Stimulated activated CD4-positive, alpha-beta T cell treated with anti-CD3 and anti-CD28 coated beads, Interleukin-1b, Interleukin-23, amount 100 ng/mL, for 24 hours (primary cell): ENCODE measurements at regions not wholly inside any gene's neighbourhood (a gene's known extent, or its start where the extent isn't known, plus 50 kb on each side); places are given as distances from the start of the nearest gene placed in this dataset.
"Not testable (repeated sequence)": the region's sequence is repeated elsewhere in the genome, so short reads cannot be mapped to it uniquely, and the experiment has no call there.

Experiments
- DNase-seq, 4 experiments: peaks; one replicate each; pipeline ENCODE4 v3.0.0-alpha.2; 2020; ENCODE audit warnings: low read depth in 4 of 4, low spot score in 1 of 4

GRCh38 chr6:951399-952181 lies 258.7 kb upstream of the EXOC2 start:
- no peak for DNase-seq

DNA sequence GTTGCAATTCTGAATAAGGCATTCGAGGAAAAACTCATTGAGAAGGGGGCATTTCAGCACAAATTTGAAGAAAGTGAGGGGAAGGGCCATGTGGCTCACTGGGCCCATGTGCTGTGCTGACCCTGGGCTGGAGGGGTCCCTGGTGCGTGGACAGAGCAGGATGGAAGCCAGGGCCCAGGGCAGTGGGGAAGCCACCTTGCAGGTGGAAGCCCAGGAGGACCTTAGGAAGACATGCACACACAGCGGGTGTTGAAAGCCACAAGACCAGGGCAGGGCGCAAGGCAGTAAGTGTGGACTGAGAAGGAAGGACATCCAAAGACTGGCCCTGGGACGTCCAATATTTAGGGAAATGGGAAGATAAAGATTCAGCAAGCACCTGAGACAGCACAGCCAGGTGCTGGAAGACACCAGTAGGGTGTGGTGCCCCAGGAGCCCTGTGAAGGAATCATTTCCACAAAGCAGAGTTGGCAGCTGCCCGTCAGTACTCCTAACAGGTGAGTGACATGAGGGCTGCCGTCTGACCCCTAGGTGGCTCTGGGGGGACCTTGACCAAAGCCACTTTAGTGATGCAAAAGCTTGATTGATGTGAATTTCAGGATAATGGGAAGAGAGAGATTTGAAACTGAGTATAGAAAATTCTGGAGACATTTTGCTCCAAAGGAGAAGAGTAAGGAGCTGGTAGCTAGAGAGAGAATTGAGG lies 254.4 kb upstream of the EXOC2 start:
- no peak for DNase-seq

GRCh38 chr6:946546-946945 lies 253.6 kb upstream of the EXOC2 start:
- DNase-seq = no peak

GRCh38 chr6:939526-940252 lies 246.8 kb upstream of the EXOC2 start:
- no peak for DNase-seq

GRCh38 chr6:938916-939315 lies 246.0 kb upstream of the EXOC2 start:
- no peak for DNase-seq

GRCh38 chr6:938271-938905 lies 245.4 kb upstream of the EXOC2 start:
- DNase-seq = no peak

- no peak for DNase-seq
Observed at GRCh38 chr6:935582-935981, 242.6 kb upstream of the EXOC2 start.

- no peak for DNase-seq
Observed at GRCh38 chr6:934686-935085, 241.7 kb upstream of the EXOC2 start.

DNA sequence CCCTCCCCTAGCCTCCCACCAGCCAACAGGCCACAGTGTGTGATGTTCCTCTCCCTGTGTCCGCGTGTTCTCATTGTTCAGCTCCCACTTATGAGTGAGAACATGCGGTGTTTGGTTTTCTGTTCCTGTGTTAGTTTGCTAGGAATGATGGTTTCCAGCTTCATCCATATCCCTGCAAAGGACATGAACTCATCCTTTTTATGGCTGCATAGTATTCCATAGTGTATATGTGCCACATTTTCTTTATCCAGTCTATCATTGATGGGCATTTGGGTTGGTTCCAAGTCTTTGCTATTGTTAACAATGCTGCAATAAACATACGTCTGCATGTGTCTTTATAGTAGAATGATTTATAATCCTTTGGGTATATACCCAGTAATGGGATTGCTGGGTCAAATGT lies 239.0 kb upstream of the EXOC2 start:
- DNase-seq = not testable (repeated sequence)

GRCh38 chr6:927157-927556 lies 234.2 kb upstream of the EXOC2 start:
- DNase-seq = no peak

- no peak for DNase-seq
Observed at GRCh38 chr6:925656-926213, 232.8 kb upstream of the EXOC2 start.

DNA sequence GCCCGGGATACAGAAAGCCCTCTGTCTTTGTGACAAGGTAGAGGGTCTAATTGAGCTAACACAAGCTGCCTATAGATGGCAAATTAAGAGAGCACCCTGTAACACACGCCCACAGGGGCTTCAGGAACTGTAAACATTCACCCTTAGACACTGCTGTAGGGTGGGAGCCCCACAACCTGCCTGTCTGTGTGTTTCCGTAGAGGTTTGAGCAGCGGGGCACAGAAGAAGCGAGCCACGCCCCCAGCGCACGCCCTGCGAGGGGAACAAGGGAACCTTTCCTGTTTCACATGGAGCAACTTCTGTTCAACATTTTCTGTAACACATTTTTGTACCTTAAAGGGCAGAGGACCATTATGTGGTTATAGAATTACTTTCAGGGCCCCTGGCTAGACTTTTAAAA lies 231.7 kb upstream of the EXOC2 start:
- DNase-seq = no peak

DNA sequence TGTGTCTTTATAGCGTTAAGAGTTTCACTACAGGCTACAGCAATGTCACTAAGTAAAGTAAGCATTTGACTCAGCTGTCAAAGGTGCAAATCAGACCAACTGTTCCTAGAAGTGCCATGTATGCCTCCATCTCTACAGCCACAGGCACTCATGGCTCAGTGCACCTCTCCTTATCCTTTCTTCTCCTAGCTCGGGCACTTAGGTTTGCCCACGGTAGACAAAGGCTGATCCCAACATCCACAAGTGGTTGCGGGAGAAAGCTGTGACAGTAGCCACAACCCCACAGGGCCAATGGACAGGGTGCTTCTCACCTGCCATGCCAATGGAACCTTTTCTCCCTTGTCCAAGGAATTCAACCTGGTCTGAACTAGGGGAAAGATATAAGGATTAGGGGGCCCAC lies 228.5 kb upstream of the EXOC2 start:
- DNase-seq = no peak

- no peak for DNase-seq
Observed at GRCh38 chr6:920512-920911, 227.6 kb upstream of the EXOC2 start.

DNA sequence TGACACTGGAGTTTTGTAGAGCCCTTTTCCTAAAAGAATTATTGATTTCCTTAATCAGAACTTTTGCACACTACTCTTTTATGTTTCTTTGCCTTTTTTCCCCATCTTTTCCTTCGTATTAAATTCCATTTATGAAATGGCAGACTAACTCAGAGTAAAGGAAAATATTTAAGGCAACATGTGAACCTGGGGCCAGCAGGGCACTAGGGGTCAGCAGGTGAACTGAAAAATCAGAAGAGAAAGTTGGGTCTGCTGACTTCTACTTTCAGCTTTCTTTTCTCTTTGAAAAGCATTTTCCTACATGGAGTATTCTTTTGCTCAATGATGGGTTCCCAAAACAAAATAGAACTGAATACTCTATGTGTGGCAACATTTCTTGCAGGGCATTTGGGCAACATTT lies 226.6 kb upstream of the EXOC2 start:
- DNase-seq = no peak

GRCh38 chr6:917939-918338 lies 225.0 kb upstream of the EXOC2 start:
- no peak for DNase-seq

DNA sequence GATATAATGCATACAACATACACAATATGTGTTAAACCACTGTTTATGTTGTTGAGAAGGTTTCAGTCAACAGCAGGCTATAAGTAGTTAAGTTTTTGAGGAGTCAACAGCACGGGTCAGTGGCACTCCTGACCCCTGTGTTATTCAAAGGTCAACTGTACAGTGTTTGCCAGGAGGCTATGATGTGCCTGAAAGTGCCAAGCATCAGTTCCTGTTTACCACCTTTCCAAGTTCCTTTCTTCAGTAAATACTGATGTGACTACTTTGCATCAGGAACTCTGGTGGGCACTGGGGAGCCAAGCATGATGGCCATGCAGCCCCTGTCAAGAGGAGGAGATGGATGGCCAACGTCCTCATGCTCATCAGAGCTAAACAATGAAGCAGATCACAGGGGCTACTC lies 224.4 kb upstream of the EXOC2 start:
- no peak for DNase-seq

DNA sequence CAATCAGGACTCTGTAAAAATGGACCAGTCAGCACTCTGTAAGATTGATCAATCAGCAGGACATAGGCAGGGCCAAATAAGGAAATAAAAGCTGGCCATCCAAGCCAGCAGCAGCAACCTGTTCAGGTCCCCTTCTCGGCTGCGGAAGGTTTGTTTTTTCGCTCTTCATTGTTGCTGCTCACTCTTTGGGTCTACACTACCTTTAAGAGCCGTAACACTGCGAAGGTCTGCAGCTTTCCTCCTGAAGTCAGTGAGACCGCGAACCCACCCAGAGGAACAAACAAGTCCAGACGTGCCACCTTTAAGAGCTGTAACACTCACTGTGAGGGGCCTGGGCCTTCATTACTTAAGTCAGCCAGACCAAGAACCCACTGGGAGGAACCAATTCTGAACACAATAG lies 223.2 kb upstream of the EXOC2 start:
- DNase-seq = no peak

DNA sequence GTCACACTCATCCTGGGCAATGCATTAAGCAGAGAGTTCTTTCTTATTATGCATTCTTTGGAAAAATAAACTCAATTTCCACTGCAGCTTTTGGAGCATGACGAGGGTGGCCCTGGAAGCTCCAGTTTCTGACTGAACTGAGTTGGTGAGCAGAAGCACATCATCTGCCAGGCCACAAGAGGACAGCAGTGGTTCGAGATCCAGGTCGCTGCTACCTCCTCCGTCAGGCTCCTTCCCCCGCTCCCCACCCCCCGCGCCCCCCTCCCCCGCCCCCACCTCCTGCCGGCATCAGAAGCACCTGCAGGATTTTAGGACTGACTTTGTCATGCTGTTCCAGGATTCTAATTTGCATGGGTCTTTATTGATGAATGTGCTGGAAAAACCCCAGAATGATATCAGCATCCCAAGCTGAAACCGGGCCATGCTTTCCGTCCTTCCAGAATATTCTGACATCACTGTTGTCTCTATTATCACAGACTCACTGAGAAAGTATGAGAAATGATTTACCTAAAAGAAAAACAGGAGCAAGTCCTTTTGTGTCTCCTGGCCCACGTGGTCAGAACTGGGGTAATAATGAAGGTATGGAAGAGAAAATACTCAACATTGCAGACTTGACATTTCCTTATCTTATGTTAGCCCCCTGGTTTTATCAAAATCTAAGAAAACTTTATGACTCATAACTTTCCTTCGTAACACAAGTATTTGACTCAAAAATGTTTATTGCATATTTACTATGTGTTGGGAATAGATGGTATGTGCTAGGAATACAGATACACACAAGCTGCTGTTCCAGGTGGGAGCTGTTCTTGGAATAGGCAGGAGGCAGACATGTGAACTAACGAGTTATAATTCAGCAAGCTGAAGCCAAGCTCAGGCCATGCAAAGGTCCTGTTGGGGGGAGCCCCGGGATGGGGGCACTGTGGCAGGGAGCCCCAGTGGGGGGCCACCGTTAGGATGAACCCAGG lies 220.2 kb upstream of the EXOC2 start:
- DNase-seq = no peak

- no peak for DNase-seq
Observed at GRCh38 chr6:907928-908327, 215.0 kb upstream of the EXOC2 start.
